Panc1 (cell line): ENCODE measurements at regions not wholly inside any gene's neighbourhood (a gene's known extent, or its start where the extent isn't known, plus 50 kb on each side); places are given as distances from the start of the nearest gene placed in this dataset.

Source experiments
- ATAC-seq: fragments of 200-7000 bp; cut with Tn5 transposase; 2 replicates; pipeline ENCODE4 v1.9.1; 2020; ENCODE audit warnings: mild to moderate bottlenecking, moderate library complexity
- BruUV-seq: library from RNA; stranded (reverse); fragments of 400-500 nt; replicated peaks from 2 replicates; lab custom pipeline; 2021; lab: Mats Ljungman, UMichigan
- CTCF ChIA-PET: fragments of 300-600 bp; sonication (Branson Sonifier 250); formaldehyde crosslinking; loops from one replicate; lab custom pipeline; 2022; ENCODE audit warnings: antibody characterized with exemption; lab: Charles Lee
- POLR2A ChIA-PET: fragments of 300-600 bp; sonication (Branson Sonifier 250); formaldehyde crosslinking; loops from one replicate; lab custom pipeline; 2022; ENCODE audit warnings: antibody characterized with exemption; lab: Charles Lee
- DNase-seq: peaks from one replicate; pipeline ENCODE4 v3.0.0-alpha.2; 2010; ENCODE audit warnings: low read depth, low spot score
- H3K27ac ChIP-seq: 2 replicates; pipeline ENCODE4 v1.5.1; 2011; ENCODE audit warnings: mild to moderate bottlenecking, low read length, inconsistent platforms
- H3K27me3 ChIP-seq: fragments of 200-500 bp; sonication (Bioruptor generic); 2 replicates; pipeline ENCODE4 v1.6.0; 2014; ENCODE audit warnings: low read length, inconsistent platforms; ENCODE audit not compliant: control insufficient read depth, insufficient read depth
- H3K36me3 ChIP-seq: fragments of 200-500 bp; sonication (Bioruptor generic); 2 replicates; pipeline ENCODE4 v1.5.1; 2014; ENCODE audit warnings: inconsistent platforms, mild to moderate bottlenecking, low read length, moderate library complexity; ENCODE audit not compliant: control insufficient read depth, insufficient read depth
- H3K4me1 ChIP-seq: 2 replicates; pipeline ENCODE4 v1.5.1; 2011; ENCODE audit warnings: inconsistent platforms, mild to moderate bottlenecking, low read length, moderate library complexity; ENCODE audit not compliant: control insufficient read depth, insufficient read depth
- H3K4me3 ChIP-seq, 2 experiments: 2 replicates each; pipeline ENCODE4 v1.5.1; 2011 to 2012; ENCODE audit warnings: low read depth in 2 of 2, low read length in 2 of 2, mild to moderate bottlenecking in 2 of 2, inconsistent platforms in 1 of 2, moderate library complexity in 1 of 2
- H3K9me3 ChIP-seq: fragments of 200-500 bp; sonication (Bioruptor generic); 2 replicates; pipeline ENCODE4 v1.5.1; 2014; ENCODE audit warnings: low read depth, mild to moderate bottlenecking, inconsistent platforms, low read length, moderate library complexity; ENCODE audit not compliant: control insufficient read depth, insufficient read depth
- CTCF ChIP-seq: fragments of 450-650 bp; IDR thresholded peaks from 2 replicates; pipeline ENCODE4 v1.5.1; 2017; ENCODE audit warnings: mild to moderate bottlenecking
- POLR2AphosphoS5 ChIP-seq: IDR thresholded peaks from 2 replicates; pipeline ENCODE4 v1.6.1; 2012; ENCODE audit warnings: mild to moderate bottlenecking, low read depth, low read length, moderate library complexity
- REST ChIP-seq, 2 experiments: IDR thresholded peaks; 2 replicates each; pipeline ENCODE4 v1.6.1; 2011 to 2012; ENCODE audit warnings: low read depth in 2 of 2, control low read depth in 1 of 2, low read length in 1 of 2, mild to moderate bottlenecking in 1 of 2, moderate library complexity in 1 of 2; ENCODE audit not compliant: insufficient read depth in 1 of 2
- SIN3A ChIP-seq: IDR thresholded peaks from 2 replicates; pipeline ENCODE4 v1.6.1; 2012; ENCODE audit warnings: low read depth, mild to moderate bottlenecking, low read length, moderate library complexity, borderline replicate concordance; ENCODE audit not compliant: insufficient read depth
- TCF7L2 ChIP-seq: IDR thresholded peaks from 2 replicates; pipeline ENCODE4 v1.6.1; 2011; ENCODE audit warnings: mild to moderate bottlenecking, low read depth, low read length, inconsistent platforms
- in situ Hi-C: cut with HindIII; loops from 2 replicates; pipeline ENCODE4 v1.10.0; 2016; ENCODE audit warnings: low sequenced_read_pairs, low pct_unique_long_range_greater_than_20kb
- intact Hi-C: fragments of 100-400 bp; cut with micrococcal nuclease; formaldehyde crosslinking; loops from one replicate; pipeline ENCODE4 v1.10.0; 2022; ENCODE audit not compliant: unreplicated experiment

GRCh38 chr3:64308931-64309330 lies 83.7 kb upstream of the PRICKLE2 start:
- H3K27me3 ChIP-seq: no peaks in the 10 kb centered on the region
- H3K4me1 ChIP-seq: no peaks in the 10 kb centered on the region
- H3K36me3 ChIP-seq: no peaks in the 10 kb centered on the region
- intact Hi-C loops (no loop called here), in situ Hi-C loops (no loop called here)
- CTCF ChIA-PET: no interaction called here
- TF ChIP-seq REST (IDR thresholded peaks at IDR 0.05; ENCODE audit: insufficient read depth in 1 of 2, low read depth in 2 of 2, low read length in 1 of 2) (no peak), CTCF (no peak), POLR2AphosphoS5 (no peak), SIN3A (no peak), TCF7L2 (no peak)
- BruUV-seq: no TSS peak
- DNase-seq (no peak), ATAC-seq (no peak)
- POLR2A ChIA-PET: no interaction called here
- no peak overlapping the region for H3K27ac ChIP-seq
- no peaks in the 10 kb centered on the region for H3K9me3 ChIP-seq
- H3K4me3 ChIP-seq: no peak overlapping the region

GRCh38 chr3:64306745-64307144 lies 81.5 kb upstream of the PRICKLE2 start:
- ATAC-seq (no peak), DNase-seq (no peak)
- POLR2A ChIA-PET: no interaction called here
- Histone ChIP-seq H3K36me3 (no peaks in the 10 kb centered on the region), H3K4me3 (no peak overlapping the region), H3K9me3 (no peaks in the 10 kb centered on the region), H3K27me3 (no peaks in the 10 kb centered on the region), H3K4me1 (no peaks in the 10 kb centered on the region), H3K27ac (no peak overlapping the region)
- intact Hi-C loops (no loop called here), in situ Hi-C loops (no loop called here)
- no peak for TF ChIP-seq REST (IDR thresholded peaks at IDR 0.05; ENCODE audit: insufficient read depth in 1 of 2, low read depth in 2 of 2, low read length in 1 of 2)
- TF ChIP-seq TCF7L2: no peak
- no peak for TF ChIP-seq POLR2AphosphoS5
- TF ChIP-seq SIN3A: no peak
- no peak for TF ChIP-seq CTCF
- CTCF ChIA-PET: no interaction called here
- BruUV-seq: no TSS peak
